NB4 (cell line): ENCODE measurements at regions not wholly inside any gene's neighbourhood (a gene's known extent, or its start where the extent isn't known, plus 50 kb on each side); places are given as distances from the start of the nearest gene placed in this dataset.

ENCODE experiments used
- POLR2A ChIP-seq: IDR thresholded peaks from 2 replicates; pipeline ENCODE4 v1.6.1; 2011; ENCODE audit warnings: mild to moderate bottlenecking; ENCODE audit not compliant: insufficient read length; ENCODE audit errors: extremely low read depth
- TF ChIP-seq, protein P1 (sequence below): IDR thresholded peaks from one replicate; pipeline ENCODE4 v1.5.1; 2012; ENCODE audit warnings: low read depth, low read length
- TF ChIP-seq, protein P2 (sequence below): IDR thresholded peaks from 2 replicates; pipeline ENCODE4 v1.6.1; 2011; ENCODE audit warnings: low read depth, low read length

DNA sequence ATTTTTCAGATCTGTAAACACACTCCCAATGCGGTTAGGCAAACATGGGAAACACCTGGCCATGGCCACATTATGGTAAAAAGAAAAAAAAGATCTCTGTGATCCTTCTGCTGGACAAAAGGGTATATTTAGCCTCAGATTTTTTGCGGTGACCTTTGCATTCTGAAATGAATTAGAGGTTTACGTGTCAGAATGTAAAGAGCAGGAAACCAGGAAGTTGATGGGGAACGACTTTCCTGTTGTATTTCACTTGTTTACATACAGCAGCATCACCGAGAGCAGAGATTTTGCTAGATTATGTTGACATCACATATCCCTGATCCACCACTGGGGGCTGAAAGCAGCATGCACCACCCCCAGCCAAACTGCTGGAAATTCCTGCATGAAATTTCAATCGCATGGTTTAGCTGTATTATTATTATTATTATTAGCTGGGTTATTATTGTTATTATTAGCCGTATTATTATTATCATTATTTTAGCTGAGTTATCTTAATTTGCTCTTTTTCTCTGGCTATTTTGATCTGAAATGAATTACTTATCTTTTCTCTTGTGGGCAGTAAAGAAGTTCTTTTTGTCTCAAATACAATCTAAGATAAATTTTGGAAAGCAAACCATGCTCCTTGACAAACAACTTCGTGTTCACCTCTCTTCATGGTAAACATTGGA is 189.4 kb downstream of the ZFP64 start:
- TF ChIP-seq POLR2A: no peak
- TF ChIP-seq, protein P1, sequence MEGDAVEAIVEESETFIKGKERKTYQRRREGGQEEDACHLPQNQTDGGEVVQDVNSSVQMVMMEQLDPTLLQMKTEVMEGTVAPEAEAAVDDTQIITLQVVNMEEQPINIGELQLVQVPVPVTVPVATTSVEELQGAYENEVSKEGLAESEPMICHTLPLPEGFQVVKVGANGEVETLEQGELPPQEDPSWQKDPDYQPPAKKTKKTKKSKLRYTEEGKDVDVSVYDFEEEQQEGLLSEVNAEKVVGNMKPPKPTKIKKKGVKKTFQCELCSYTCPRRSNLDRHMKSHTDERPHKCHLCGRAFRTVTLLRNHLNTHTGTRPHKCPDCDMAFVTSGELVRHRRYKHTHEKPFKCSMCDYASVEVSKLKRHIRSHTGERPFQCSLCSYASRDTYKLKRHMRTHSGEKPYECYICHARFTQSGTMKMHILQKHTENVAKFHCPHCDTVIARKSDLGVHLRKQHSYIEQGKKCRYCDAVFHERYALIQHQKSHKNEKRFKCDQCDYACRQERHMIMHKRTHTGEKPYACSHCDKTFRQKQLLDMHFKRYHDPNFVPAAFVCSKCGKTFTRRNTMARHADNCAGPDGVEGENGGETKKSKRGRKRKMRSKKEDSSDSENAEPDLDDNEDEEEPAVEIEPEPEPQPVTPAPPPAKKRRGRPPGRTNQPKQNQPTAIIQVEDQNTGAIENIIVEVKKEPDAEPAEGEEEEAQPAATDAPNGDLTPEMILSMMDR: no peak
- TF ChIP-seq, protein P2, sequence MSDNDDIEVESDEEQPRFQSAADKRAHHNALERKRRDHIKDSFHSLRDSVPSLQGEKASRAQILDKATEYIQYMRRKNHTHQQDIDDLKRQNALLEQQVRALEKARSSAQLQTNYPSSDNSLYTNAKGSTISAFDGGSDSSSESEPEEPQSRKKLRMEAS: no peak
